ENCODE measurements at regions not wholly inside any gene's neighbourhood (a gene's known extent, or its start where the extent isn't known, plus 50 kb on each side); places are given as distances from the start of the nearest gene placed in this dataset.

DNA sequence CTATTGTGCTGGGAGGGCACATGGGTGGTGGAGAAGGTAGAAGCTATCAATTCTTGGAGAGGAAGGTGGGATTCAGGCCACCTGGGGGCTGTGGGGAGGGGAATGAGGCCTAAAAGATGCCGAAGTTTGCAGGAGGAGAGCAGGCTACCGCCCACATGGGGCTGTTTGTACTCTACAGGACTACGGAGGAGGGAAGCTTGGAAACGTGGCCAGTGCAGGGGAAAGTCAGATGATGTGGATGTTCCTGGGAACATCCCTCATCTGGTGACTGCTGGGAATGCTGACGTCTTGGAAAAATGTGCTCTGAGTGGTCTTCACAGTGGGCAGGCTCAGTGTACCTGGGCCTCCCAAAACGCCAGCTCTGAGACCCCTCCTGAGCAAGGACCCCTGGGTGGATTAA is 78.5 kb downstream of the TNFAIP2 start:
- H3K9me3 ChIP-seq (ENCODE audit: insufficient read depth in 2 of 2, low read depth in 1 of 2, low read length in 1 of 2), result peaks cover 19 to 22% of the 10 kb centered on the region in 2 experiments
- no peak overlapping the region for H3K18ac ChIP-seq (ENCODE audit: extremely low read depth, low read length)
- H2AK5ac ChIP-seq (ENCODE audit: low read depth, low read length), result no peak overlapping the region
- H4K5ac ChIP-seq (ENCODE audit: insufficient read length, low read depth, low read length), result no peak overlapping the region
- no peak overlapping the region for H3K4me2 ChIP-seq (ENCODE audit: insufficient read depth in 1 of 2, low read depth in 2 of 2, low read length in 2 of 2)
- H4K8ac ChIP-seq (ENCODE audit: extremely low read depth, insufficient read depth, low read length), result no peak overlapping the region
- no peak overlapping the region for H2BK5ac ChIP-seq (ENCODE audit: low read depth, low read length)
- H2BK15ac ChIP-seq (ENCODE audit: low read length), result no peak overlapping the region
- peaks cover 0 to 5% (median 1%) of the 10 kb centered on the region in 4 experiments; a peak in 2 of 7 replicates for H3K4me1 ChIP-seq (replicated peaks in 1 of 4; ENCODE audit: control insufficient read depth in 3 of 4, insufficient read depth in 4 of 4, low read length in 3 of 4)
- WGBS, 2 experiments (ENCODE audit: extremely low coverage in 1 of 2, insufficient coverage in 1 of 2, insufficient read length in 1 of 2, insufficient replicate concordance in 2 of 2, low coverage in 1 of 2, low lambda C conversion rate in 2 of 2, missing lambda C conversion rate in 1 of 2), result 83% methylated on average over 6 of the region's 6 CpGs; no CpG with 5 or more reads in 1 of the 2 experiments
- H3K56ac ChIP-seq (replicated peaks; ENCODE audit: insufficient read length, low read depth, low read length), result no peak overlapping the region
- no peaks in the 10 kb centered on the region for H4K20me1 ChIP-seq (replicated peaks in 1 of 2; ENCODE audit: control insufficient read depth in 1 of 2, insufficient read depth in 2 of 2, low read length in 2 of 2)
- no peaks in the 10 kb centered on the region for H3K23me2 ChIP-seq (ENCODE audit: low read depth, low read length)
- H3K23ac ChIP-seq (ENCODE audit: insufficient read length), result no peak overlapping the region
- DNase-seq (ENCODE audit: low read depth in 1 of 2, low spot score in 2 of 2) (no peak), FAIRE-seq (no peak)
- no peaks in the 10 kb centered on the region for H3K79me2 ChIP-seq (ENCODE audit: control insufficient read depth in 1 of 2, insufficient read depth in 2 of 2, low read length in 2 of 2)
- no peak overlapping the region for H2BK12ac ChIP-seq (ENCODE audit: low read depth, low read length)
- H4K91ac ChIP-seq (replicated peaks; ENCODE audit: insufficient read length, low read length), result no peak overlapping the region
- H2BK20ac ChIP-seq (ENCODE audit: low read length), result no peak overlapping the region
- no peak overlapping the region for H2BK120ac ChIP-seq (replicated peaks; ENCODE audit: low read depth, low read length)
- no peak overlapping the region for H2AFZ ChIP-seq (ENCODE audit: low read length)
- H3K4me3 ChIP-seq (ENCODE audit: extremely low read depth in 1 of 4, insufficient read depth in 2 of 4, low read depth in 3 of 4, low read length in 4 of 4), result no peak overlapping the region
- peaks cover 0 to 6% (median 3%) of the 10 kb centered on the region in 4 experiments; a peak in 4 of 7 replicates for H3K27me3 ChIP-seq (replicated peaks in 1 of 4; ENCODE audit: control insufficient read depth in 3 of 4, extremely low read depth in 1 of 4, insufficient read depth in 3 of 4, low read length in 3 of 4)
- no peak overlapping the region for H3K4ac ChIP-seq (replicated peaks; ENCODE audit: insufficient read length, low read depth, low read length)
- no peak overlapping the region for H3K14ac ChIP-seq (ENCODE audit: insufficient read length)
- ChIA-PET CTCF (ENCODE audit: partially characterized antibody) (interaction anchor here (1.0 to 4.6 kb wide), 3 partner anchors 13 to 97 kb away, joined by 4 to 14 read pairs (median 9); no protein-coding TSS in a partner anchor), POLR2A (ENCODE audit: partially characterized antibody) (interaction anchor here (1.4 to 1.8 kb wide), 2 partner anchors 13 to 16 kb away, joined by 4 read pairs; no protein-coding TSS in a partner anchor)
- H3K9ac ChIP-seq (replicated peaks in 1 of 4; ENCODE audit: extremely low read depth in 1 of 4, low read depth in 3 of 4, low read length in 3 of 4), result no peak overlapping the region
- H3K36me3 ChIP-seq (ENCODE audit: control insufficient read depth in 2 of 4, insufficient read depth in 4 of 4, low read length in 3 of 4), result 0 out of 8 replicates have a peak, but pooled peaks cover 0 to 2% (median 0%) of the 10 kb centered on the region in 4 experiments
- no peak overlapping the region for H3K27ac ChIP-seq (ENCODE audit: low read depth, low read length)
- no peaks in the 10 kb centered on the region for H3K79me1 ChIP-seq (ENCODE audit: low read depth, low read length)
- TF ChIP-seq RFX5 (IDR thresholded peaks at IDR 0.05; ENCODE audit: borderline replicate concordance, low read depth, low read length) (no peak), SP4 (IDR thresholded peaks at IDR 0.05; ENCODE audit: low read length) (no peak), CHD1 (IDR thresholded peaks at IDR 0.05; ENCODE audit: low read depth, low read length) (no peak), HDAC6 (IDR thresholded peaks at IDR 0.05; ENCODE audit: low read depth, low read length) (no peak), SUZ12 (IDR thresholded peaks at IDR 0.05; ENCODE audit: low read length) (no peak), SIRT6 (IDR thresholded peaks at IDR 0.05; ENCODE audit: low read length) (no peak), POU5F1 (IDR thresholded peaks at IDR 0.05; ENCODE audit: low read depth, low read length) (no peak)
